ENCODE measurements at regions not wholly inside any gene's neighbourhood (a gene's known extent, or its start where the extent isn't known, plus 50 kb on each side); places are given as distances from the start of the nearest gene placed in this dataset.

DNA sequence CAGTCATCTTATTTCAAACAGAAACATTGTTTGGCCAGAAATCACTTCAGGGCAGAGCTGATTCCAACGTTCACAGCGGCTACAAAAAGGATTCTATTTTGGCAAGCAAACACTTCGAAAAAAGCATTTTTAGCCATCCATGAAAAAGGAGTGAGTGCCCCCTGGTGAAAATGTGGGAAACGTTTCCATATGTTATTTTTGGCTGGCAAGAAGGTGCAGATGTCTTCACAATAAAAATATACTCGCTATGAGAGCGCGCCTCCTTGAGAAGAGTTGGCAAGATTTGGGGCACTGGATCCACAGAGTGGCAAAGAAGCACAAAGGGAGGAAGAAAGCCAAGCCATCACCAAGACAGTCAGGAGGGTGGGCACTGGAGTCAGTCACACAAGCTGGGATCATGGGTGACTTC, 191.1 kb downstream of the CHD9NB start:
- peaks cover 3 to 6% of the 10 kb centered on the region in 2 donors for H3K9me3 Mint-ChIP-seq
- H3K27me3 Mint-ChIP-seq (ENCODE audit: low read depth): no peaks in the 10 kb centered on the region
- no peak overlapping the region for H3K27ac Mint-ChIP-seq
- no peaks in the 10 kb centered on the region for H3K36me3 Mint-ChIP-seq (ENCODE audit: insufficient read depth in 2 of 2)
- ATAC-seq (replicated peaks in 1 of 2): no peak
- H3K4me3 Mint-ChIP-seq: no peak overlapping the region
- H3K4me1 Mint-ChIP-seq (ENCODE audit: low read depth): no peaks in the 10 kb centered on the region
- no peak for DNase-seq

DNA sequence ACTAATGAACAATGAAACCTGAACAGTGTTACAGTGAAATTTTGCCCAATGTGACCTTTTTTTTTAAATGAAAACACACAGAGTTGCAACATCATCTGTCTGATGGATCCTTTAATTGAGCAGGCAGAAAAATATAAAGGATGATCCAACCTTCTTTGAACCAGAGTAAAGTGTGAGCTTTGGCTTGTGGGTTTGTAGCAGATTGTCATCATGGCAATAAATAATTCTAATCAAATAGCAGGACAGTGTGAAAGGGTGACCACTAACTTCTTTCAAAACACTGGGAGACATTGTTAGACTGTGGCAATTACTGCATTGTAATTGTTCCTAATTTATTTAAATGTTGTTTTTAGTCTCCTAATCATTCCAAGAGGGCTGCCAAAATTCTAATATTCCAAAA, 197.2 kb downstream of the CHD9NB start:
- Mint-ChIP-seq H3K36me3 (ENCODE audit: insufficient read depth in 2 of 2) (peaks cover 0 to 3% of the 10 kb centered on the region in 2 donors), H3K4me1 (ENCODE audit: low read depth) (no peaks in the 10 kb centered on the region), H3K27ac (no peak overlapping the region), H3K9me3 (peaks cover 5 to 13% of the 10 kb centered on the region in 2 donors), H3K4me3 (no peak overlapping the region), H3K27me3 (ENCODE audit: low read depth) (no peaks in the 10 kb centered on the region)
- DNase-seq: no peak
- no peak for ATAC-seq (replicated peaks in 1 of 2)

DNA sequence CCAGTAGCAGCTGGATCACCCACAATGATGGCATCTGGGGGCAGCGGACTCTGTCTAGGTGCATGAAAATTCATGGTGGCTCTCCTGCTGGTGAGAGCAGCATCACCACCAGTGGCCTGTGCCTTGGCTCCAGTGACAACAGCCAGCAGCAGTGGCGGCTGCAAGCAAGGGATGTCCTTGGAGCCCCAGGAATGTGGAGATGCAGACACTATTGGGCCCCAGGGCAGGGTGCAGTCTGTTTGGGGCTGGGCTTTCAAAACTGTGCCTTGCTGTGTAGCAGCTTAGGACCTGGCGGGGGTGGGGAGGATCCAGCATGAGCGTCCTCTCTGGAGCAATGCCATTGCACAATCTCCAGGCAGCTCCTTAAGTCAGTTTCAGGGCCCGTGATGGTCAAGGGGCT, 199.7 kb downstream of the CHD9NB start:
- Mint-ChIP-seq H3K27ac (no peak overlapping the region), H3K36me3 (ENCODE audit: insufficient read depth in 2 of 2) (peaks cover 0 to 3% of the 10 kb centered on the region in 2 donors), H3K4me1 (ENCODE audit: low read depth) (no peaks in the 10 kb centered on the region), H3K4me3 (no peak overlapping the region), H3K9me3 (peaks cover 5 to 16% of the 10 kb centered on the region in 2 donors), H3K27me3 (ENCODE audit: low read depth) (no peaks in the 10 kb centered on the region)
- DNase-seq (no peak), ATAC-seq (replicated peaks in 1 of 2) (no peak)

DNA sequence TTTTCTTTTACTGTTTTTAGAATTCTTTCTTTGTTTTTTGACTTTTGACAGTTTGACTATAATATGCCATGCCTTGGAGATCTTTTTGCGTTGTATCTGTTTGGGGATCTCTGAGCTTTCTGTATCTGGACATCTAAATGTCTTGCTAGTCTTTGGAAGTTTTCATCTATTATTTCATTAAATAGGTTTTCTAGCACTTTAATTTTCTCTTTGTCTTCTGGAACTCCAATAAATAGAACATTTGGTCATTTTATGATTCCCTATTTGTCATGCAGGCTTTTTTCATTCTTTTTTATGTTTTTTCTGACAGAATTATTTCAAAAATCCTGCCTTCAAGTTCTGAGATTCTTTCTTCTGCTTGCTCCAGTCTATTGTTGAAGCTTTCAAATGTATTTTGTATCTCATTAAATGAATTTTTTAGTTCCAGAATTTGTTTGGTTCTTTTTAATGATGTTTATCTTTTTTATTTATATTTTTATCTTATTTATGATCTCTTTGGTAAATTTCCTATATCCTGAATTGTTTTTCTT, 201.4 kb downstream of the CHD9NB start:
- Mint-ChIP-seq H3K27me3 (ENCODE audit: low read depth) (no peaks in the 10 kb centered on the region), H3K27ac (no peak overlapping the region), H3K4me3 (no peak overlapping the region), H3K4me1 (ENCODE audit: low read depth) (no peaks in the 10 kb centered on the region), H3K9me3 (peaks cover 5 to 16% of the 10 kb centered on the region in 2 donors), H3K36me3 (ENCODE audit: insufficient read depth in 2 of 2) (peaks cover 0 to 3% of the 10 kb centered on the region in 2 donors)
- ATAC-seq (replicated peaks in 1 of 2) (no peak), DNase-seq (no peak)

DNA sequence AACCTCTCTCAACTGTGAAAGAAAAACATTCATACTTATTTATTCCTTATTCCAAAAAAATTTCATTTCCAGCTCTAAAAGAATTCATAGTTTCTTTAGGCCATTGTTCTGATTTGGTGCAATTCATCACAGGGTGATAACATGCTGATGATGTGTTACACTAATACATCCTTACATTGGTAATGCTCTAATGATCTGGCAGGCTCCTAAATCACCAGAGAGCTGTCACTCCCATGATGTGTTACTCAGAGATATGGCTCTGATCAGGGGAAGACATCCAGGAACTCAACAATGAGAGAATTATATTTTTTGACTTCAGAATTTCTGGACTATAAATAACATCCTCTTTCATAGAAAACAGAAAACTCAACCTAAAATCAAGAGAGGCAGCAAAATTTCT, 209.3 kb downstream of the CHD9NB start:
- Mint-ChIP-seq H3K9me3 (no peaks in the 10 kb centered on the region), H3K4me3 (no peak overlapping the region), H3K4me1 (ENCODE audit: low read depth) (no peaks in the 10 kb centered on the region), H3K27ac (no peak overlapping the region), H3K36me3 (ENCODE audit: insufficient read depth in 2 of 2) (no peaks in the 10 kb centered on the region), H3K27me3 (ENCODE audit: low read depth) (no peaks in the 10 kb centered on the region)
- no peak for DNase-seq
- ATAC-seq (replicated peaks in 1 of 2): no peak

DNA sequence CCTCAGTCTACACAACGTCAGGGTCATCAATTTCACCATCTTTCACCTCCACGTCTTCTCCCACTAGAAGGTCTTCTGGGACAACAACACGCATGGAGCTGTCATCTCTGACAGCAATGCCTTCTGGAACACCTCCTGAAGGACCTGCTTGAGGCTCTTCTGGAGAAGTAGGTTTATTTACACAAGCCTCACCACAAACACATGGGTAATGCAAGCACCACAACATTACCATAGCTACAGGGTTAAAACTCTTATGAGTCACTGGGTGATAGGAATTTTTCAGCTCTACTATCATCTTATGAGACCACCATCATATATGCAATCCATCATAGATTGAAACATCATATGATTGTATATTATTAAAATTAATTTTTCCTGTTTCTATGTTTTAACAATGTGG, 215.4 kb downstream of the CHD9NB start:
- H3K27me3 Mint-ChIP-seq (ENCODE audit: low read depth): no peaks in the 10 kb centered on the region
- peaks cover 1 to 2% of the 10 kb centered on the region in 2 donors for H3K9me3 Mint-ChIP-seq
- no peaks in the 10 kb centered on the region for H3K4me1 Mint-ChIP-seq (ENCODE audit: low read depth)
- DNase-seq: no peak
- no peaks in the 10 kb centered on the region for H3K36me3 Mint-ChIP-seq (ENCODE audit: insufficient read depth in 2 of 2)
- ATAC-seq (replicated peaks in 1 of 2): no peak
- no peak overlapping the region for H3K4me3 Mint-ChIP-seq
- H3K27ac Mint-ChIP-seq: no peak overlapping the region

DNA sequence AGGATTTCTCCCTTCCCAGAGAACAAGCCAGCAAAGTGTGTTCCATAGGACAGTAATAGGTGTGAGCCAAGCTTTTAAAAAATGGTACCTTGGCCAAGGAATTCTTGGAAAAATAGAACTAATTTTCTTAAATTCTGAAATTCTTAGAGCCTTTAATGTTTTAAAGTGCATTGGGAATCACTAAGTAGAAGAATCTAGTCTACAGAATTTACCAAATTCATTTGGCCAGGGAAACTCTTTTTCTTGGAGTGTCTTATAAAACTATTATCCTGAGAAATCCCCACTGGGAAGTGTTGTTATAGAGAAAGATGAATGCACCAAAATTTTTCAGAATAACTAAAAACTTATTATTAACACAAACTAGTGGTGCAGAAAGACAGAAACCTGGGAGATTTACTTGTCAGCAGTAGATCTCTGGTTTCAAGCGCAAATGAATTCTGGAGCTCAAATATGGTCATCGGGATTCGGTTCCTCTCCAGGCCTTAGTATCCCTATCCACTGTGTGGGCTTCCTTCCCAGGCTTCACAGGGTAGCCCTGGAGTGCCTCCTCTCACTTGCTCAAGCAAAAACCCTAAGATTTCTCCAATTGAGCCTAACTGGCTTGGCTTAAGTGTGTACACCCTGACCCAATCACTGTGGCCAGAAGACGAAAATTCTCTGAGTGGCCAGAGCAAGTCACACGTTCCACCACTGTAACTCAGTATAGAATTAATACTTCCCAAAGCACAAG, 217.8 kb downstream of the CHD9NB start:
- Mint-ChIP-seq H3K4me1 (ENCODE audit: low read depth) (no peaks in the 10 kb centered on the region), H3K4me3 (no peak overlapping the region), H3K36me3 (ENCODE audit: insufficient read depth in 2 of 2) (no peaks in the 10 kb centered on the region), H3K9me3 (peaks cover 1 to 2% of the 10 kb centered on the region in 2 donors), H3K27me3 (ENCODE audit: low read depth) (no peaks in the 10 kb centered on the region), H3K27ac (no peak overlapping the region)
- ATAC-seq (replicated peaks in 1 of 2) (no peak), DNase-seq (no peak)

DNA sequence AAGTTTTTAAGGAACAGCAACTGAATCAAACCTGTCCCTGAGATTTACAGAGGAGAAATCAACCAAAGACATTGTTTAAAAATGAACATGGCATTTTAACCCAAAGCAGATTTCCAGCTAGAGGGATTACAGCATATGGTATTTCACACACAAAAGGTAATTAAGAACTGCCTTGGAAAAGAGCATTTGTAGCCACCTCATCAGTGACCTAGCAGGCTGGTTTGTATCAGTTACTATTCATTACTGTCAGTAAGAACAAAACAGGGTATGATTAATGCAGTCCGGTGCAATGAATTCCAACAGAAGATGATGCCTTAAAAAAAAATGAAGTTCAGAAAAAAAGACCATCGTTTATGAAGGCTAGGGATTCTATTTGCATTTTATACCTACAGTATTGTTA, 219.9 kb downstream of the CHD9NB start:
- no peaks in the 10 kb centered on the region for H3K27me3 Mint-ChIP-seq (ENCODE audit: low read depth)
- H3K36me3 Mint-ChIP-seq (ENCODE audit: insufficient read depth in 2 of 2): no peaks in the 10 kb centered on the region
- H3K9me3 Mint-ChIP-seq: peaks cover 0 to under 1% of the 10 kb centered on the region in 2 donors
- no peak overlapping the region for H3K4me3 Mint-ChIP-seq
- ATAC-seq (replicated peaks in 1 of 2): no peak
- no peaks in the 10 kb centered on the region for H3K4me1 Mint-ChIP-seq (ENCODE audit: low read depth)
- no peak overlapping the region for H3K27ac Mint-ChIP-seq
- DNase-seq: no peak

DNA sequence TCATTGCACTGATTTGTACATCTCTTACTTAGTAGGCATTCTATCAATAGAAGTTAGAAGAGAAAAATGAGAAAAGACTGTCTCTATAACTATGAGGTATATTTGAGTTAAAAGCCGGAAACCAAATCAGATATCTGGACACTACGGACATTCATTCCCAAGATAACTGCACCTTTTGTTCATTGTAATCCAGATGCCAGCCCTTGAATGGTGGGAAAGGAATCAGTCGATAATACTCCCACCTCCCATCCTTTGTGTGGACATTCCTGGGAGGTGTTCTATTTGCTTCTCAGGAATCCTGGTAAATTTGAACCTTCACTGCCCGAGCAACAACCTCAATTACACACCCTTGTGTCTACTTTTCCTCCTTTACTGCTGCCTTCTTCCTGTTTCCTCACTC, 225.2 kb downstream of the CHD9NB start:
- no peaks in the 10 kb centered on the region for H3K36me3 Mint-ChIP-seq (ENCODE audit: insufficient read depth in 2 of 2)
- H3K4me1 Mint-ChIP-seq (ENCODE audit: low read depth): no peaks in the 10 kb centered on the region
- DNase-seq (no peak), ATAC-seq (replicated peaks in 1 of 2) (no peak)
- H3K27me3 Mint-ChIP-seq (ENCODE audit: low read depth): no peaks in the 10 kb centered on the region
- peaks cover 0 to 2% of the 10 kb centered on the region in 2 donors for H3K9me3 Mint-ChIP-seq
- no peak overlapping the region for H3K27ac Mint-ChIP-seq
- H3K4me3 Mint-ChIP-seq: no peak overlapping the region

DNA sequence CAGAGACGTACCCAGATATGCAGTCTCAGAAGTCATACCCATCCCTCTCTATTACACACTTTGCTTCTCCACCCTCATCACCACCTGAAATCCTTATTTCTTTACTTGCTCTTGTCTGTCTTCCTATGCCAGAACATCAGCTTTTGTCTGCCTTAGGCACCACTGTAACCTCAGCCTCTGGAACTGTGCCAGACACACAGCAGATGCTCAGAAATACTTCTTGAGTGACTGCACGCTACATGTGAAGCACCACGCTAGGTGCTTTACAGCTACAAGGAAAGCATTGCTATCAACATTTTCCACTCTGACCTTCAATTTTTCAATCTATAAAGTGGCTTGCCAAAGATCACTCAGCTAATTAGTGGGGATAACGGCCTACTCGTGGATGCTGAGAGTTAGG, 226.8 kb downstream of the CHD9NB start:
- DNase-seq: no peak
- no peaks in the 10 kb centered on the region for H3K27me3 Mint-ChIP-seq (ENCODE audit: low read depth)
- no peaks in the 10 kb centered on the region for H3K4me1 Mint-ChIP-seq (ENCODE audit: low read depth)
- H3K4me3 Mint-ChIP-seq: no peak overlapping the region
- no peak overlapping the region for H3K27ac Mint-ChIP-seq
- H3K9me3 Mint-ChIP-seq: peaks cover 0 to 2% of the 10 kb centered on the region in 2 donors
- no peak for ATAC-seq (replicated peaks in 1 of 2)
- H3K36me3 Mint-ChIP-seq (ENCODE audit: insufficient read depth in 2 of 2): no peaks in the 10 kb centered on the region

DNA sequence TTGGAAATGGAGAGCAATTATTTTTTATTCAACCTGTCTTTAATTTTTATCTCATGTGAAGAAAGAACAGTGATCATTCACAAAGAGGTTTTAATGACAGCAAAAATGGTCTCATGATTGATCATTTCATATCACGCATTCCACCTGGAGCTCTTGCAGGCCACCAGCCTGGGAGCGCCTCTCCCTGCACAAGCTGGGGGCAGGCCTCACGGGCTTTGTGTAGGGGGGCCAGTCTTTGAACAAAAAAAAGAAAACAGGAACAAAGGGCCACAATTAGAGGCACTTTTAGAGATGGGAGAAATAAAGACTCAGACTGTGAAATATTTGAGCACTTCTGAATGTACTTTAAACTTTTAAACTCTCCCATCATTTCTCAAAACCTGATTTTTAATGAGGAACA, 232.9 kb downstream of the CHD9NB start:
- H3K27ac Mint-ChIP-seq: no peak overlapping the region
- peaks cover 0 to 2% of the 10 kb centered on the region in 2 donors for H3K9me3 Mint-ChIP-seq
- no peak overlapping the region for H3K4me3 Mint-ChIP-seq
- no peaks in the 10 kb centered on the region for H3K36me3 Mint-ChIP-seq (ENCODE audit: insufficient read depth in 2 of 2)
- H3K27me3 Mint-ChIP-seq (ENCODE audit: low read depth): no peaks in the 10 kb centered on the region
- ATAC-seq (replicated peaks in 1 of 2): no peak
- DNase-seq: no peak
- H3K4me1 Mint-ChIP-seq (ENCODE audit: low read depth): no peaks in the 10 kb centered on the region

DNA sequence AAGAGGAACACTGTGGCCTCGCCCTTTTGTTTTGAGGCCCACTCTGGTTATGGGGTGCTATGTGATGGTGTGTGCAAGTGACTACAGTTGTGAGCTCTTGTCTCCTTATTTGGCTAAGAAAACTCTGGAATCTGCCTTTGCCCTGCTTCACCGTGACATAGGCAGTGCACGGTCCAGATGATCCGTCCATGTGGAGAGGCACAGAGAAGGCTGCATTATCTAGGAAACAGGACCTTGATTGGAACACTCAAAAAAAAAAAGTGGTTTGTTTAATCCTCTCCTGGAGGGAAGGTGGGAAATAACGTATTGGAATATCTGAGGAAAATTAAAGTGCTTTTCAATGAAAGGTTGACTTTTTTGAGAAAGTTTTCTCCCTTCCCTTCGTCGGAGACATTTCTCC, 233.3 kb downstream of the CHD9NB start:
- DNase-seq (no peak), ATAC-seq (replicated peaks in 1 of 2) (no peak)
- Mint-ChIP-seq H3K27ac (no peak overlapping the region), H3K36me3 (ENCODE audit: insufficient read depth in 2 of 2) (no peaks in the 10 kb centered on the region), H3K27me3 (ENCODE audit: low read depth) (no peaks in the 10 kb centered on the region), H3K4me3 (no peak overlapping the region), H3K9me3 (peaks cover 0 to 2% of the 10 kb centered on the region in 2 donors), H3K4me1 (ENCODE audit: low read depth) (no peaks in the 10 kb centered on the region)

DNA sequence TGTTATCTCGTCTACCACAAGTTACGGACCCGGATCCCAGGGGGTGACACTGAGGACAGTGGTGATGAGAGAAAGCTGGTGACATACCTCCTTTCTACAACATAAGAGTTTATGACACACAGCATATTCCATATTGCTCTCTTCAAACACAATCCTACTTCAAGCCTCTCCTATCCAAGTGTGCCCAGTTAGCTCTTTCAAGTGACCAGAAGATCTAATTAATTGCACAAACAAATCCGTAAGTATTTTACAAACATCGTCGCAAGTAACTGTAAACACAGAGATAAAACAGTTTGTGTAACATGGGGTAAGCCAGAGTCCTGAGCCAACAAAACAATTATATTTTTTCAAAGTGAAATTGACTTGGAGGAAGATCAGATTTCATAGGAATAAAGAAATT, 235.0 kb downstream of the CHD9NB start:
- DNase-seq (no peak), ATAC-seq (replicated peaks in 1 of 2) (no peak)
- no peaks in the 10 kb centered on the region for H3K27me3 Mint-ChIP-seq (ENCODE audit: low read depth)
- H3K27ac Mint-ChIP-seq: no peak overlapping the region
- H3K4me3 Mint-ChIP-seq: no peak overlapping the region
- H3K9me3 Mint-ChIP-seq: peaks cover 0 to 2% of the 10 kb centered on the region in 2 donors
- H3K4me1 Mint-ChIP-seq (ENCODE audit: low read depth): no peaks in the 10 kb centered on the region
- H3K36me3 Mint-ChIP-seq (ENCODE audit: insufficient read depth in 2 of 2): no peaks in the 10 kb centered on the region

DNA sequence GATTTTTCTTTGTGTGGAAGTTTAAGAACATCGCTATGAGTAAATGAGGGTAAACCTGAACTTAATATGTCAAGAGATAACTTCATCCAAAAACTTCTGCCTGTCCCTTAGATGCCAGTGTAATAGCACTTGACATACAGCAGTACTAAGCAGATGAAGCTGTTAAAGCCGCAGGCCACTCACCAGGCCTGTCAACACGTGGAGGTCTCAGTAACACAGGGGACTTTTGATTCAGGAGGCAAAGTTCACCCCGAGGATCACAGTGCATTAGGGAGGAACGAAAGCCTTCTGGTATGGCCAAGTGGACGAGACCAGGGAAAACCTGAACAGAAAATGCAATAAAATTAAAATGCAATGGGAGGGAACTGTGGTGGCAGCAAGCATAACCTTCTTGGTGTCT, 235.7 kb downstream of the CHD9NB start:
- H3K4me1 Mint-ChIP-seq (ENCODE audit: low read depth): no peaks in the 10 kb centered on the region
- no peaks in the 10 kb centered on the region for H3K27me3 Mint-ChIP-seq (ENCODE audit: low read depth)
- H3K4me3 Mint-ChIP-seq: no peak overlapping the region
- DNase-seq (no peak), ATAC-seq (replicated peaks in 1 of 2) (no peak)
- no peaks in the 10 kb centered on the region for H3K36me3 Mint-ChIP-seq (ENCODE audit: insufficient read depth in 2 of 2)
- peaks cover 0 to 6% of the 10 kb centered on the region in 2 donors for H3K9me3 Mint-ChIP-seq
- no peak overlapping the region for H3K27ac Mint-ChIP-seq

All from activated T-cell treated with anti-CD3 and anti-CD28 coated beads, Interleukin-2, amount 50 U/mL, for 72 hours (primary cell).